Brain microvascular endothelial cell (primary cell): ENCODE measurements at regions not wholly inside any gene's neighbourhood (a gene's known extent, or its start where the extent isn't known, plus 50 kb on each side); places are given as distances from the start of the nearest gene placed in this dataset.

ENCODE experiments used
- DNase-seq: peaks from one replicate; pipeline ENCODE4 v3.0.0-alpha.2; 2020
- H3K27ac ChIP-seq: fragments of 250-450 bp; sonication (Bioruptor Pico); 2 replicates; pipeline ENCODE4 v1.5.1; 2020; ENCODE audit warnings: mild to moderate bottlenecking, moderate library complexity
- H3K27me3 ChIP-seq: fragments of 250-450 bp; sonication (Bioruptor Pico); replicated peaks from 2 replicates; pipeline ENCODE4 v1.5.1; 2020; ENCODE audit warnings: mild to moderate bottlenecking
- H3K36me3 ChIP-seq: fragments of 250-450 bp; sonication (Bioruptor Pico); replicated peaks from 2 replicates; pipeline ENCODE4 v1.5.1; 2020; ENCODE audit warnings: mild to moderate bottlenecking
- H3K4me3 ChIP-seq: 2 replicates; pipeline ENCODE4 v1.5.1; 2011; ENCODE audit warnings: low read depth, mild to moderate bottlenecking, control low read depth, low read length, moderate library complexity
- in situ Hi-C: cut with HindIII; loops from 2 replicates; pipeline ENCODE4 v1.10.0; 2017; ENCODE audit warnings: low sequenced_read_pairs, low pct_ligation_motif_present
- TF ChIP-seq, protein P1 (sequence below): IDR thresholded peaks from 2 replicates; pipeline ENCODE4 v1.5.1; 2011; ENCODE audit warnings: low read depth, mild to moderate bottlenecking, moderate library complexity, low read length, control low read depth, inconsistent platforms; ENCODE audit errors: missing control alignments

DNA sequence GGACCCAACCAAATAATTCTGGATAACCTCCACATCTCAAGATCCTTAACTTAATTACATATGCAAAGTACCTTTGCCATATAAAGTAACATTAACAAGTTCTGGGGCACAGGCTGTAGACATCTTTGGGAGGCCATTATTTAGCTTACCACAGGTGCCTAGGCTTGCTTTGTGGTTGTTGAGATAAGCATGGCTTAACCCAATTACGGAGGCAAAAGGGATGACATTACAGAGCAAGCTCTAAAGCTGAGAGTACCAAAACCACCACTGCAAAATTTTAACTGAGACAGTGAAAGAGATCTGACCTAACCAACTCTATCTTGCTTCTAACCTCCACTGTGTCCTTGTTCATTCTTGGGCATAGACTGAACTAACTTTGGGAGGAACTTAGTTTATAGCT is 502.9 kb upstream of the ATXN8OS start:
- TF ChIP-seq, protein P1, sequence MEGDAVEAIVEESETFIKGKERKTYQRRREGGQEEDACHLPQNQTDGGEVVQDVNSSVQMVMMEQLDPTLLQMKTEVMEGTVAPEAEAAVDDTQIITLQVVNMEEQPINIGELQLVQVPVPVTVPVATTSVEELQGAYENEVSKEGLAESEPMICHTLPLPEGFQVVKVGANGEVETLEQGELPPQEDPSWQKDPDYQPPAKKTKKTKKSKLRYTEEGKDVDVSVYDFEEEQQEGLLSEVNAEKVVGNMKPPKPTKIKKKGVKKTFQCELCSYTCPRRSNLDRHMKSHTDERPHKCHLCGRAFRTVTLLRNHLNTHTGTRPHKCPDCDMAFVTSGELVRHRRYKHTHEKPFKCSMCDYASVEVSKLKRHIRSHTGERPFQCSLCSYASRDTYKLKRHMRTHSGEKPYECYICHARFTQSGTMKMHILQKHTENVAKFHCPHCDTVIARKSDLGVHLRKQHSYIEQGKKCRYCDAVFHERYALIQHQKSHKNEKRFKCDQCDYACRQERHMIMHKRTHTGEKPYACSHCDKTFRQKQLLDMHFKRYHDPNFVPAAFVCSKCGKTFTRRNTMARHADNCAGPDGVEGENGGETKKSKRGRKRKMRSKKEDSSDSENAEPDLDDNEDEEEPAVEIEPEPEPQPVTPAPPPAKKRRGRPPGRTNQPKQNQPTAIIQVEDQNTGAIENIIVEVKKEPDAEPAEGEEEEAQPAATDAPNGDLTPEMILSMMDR, result no peak
- in situ Hi-C loops, result no loop called here
- DNase-seq, result no peak

DNA sequence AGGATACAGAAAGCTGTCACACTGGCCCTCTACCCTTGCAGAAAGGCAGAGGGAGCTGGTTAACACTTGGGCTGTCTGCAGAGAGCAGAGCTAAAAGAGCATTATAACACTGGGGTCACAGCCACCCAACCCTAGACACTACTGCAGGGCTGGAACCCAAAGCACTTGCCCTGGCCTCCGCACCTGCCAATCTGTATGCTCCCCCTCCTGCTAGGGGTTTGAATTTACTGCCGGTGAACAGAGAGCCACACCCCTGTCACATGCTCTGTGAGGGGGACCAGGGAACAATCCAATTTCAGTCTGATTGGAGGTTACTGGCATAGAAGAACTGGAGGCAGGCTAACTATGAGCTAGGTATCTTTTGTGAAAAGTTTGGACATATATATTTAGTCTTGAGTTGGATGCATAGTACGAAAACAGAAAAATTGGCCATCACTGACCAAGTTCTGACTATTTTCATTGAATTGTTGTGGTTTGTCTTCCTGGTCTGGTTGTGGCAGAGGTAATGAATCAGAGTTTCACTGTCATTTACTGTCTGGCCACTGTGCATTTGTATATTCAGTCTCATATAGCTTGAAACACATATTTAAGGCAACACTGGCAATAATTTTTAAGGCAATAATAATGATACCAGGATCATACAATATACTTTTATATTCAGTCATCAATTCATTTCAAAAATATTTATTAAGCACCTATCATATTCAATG is 504.3 kb upstream of the ATXN8OS start:
- DNase-seq, result no peak
- H3K27me3 ChIP-seq, result no peaks in the 10 kb centered on the region
- H3K36me3 ChIP-seq, result no peaks in the 10 kb centered on the region
- H3K4me3 ChIP-seq, result no peak overlapping the region
- no peak overlapping the region for H3K27ac ChIP-seq
- TF ChIP-seq, protein P1, result no peak
- in situ Hi-C loops, result no loop called here

More for the DNA sequence above, 502.9 kb upstream of the ATXN8OS start:
- H3K27me3 ChIP-seq, result no peaks in the 10 kb centered on the region
- H3K27ac ChIP-seq, result no peak overlapping the region
- no peaks in the 10 kb centered on the region for H3K36me3 ChIP-seq
- H3K4me3 ChIP-seq, result no peak overlapping the region

DNA sequence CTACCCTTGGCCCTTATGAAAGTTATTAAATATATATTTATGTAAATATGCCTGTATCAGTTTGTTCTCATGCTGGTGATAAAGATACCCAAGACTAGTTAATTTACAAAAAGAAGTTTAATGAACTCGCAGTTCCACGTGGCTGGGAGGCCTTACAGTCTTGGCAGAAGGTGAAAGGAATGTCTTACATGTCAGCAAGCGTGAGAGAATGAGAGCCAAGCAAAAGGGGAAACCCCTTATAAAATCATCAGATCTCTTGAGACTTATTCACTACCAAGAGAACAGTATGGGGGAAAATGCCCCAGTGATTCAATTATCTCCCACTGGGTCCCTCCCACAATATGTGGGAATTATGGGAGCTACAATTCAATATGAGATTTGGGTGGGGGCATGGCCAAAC is 506.0 kb upstream of the ATXN8OS start:
- no peak for DNase-seq
- Histone ChIP-seq H3K36me3 (no peaks in the 10 kb centered on the region), H3K4me3 (no peak overlapping the region), H3K27ac (no peak overlapping the region), H3K27me3 (no peaks in the 10 kb centered on the region)
- TF ChIP-seq, protein P1, result no peak
- in situ Hi-C loops, result no loop called here

DNA sequence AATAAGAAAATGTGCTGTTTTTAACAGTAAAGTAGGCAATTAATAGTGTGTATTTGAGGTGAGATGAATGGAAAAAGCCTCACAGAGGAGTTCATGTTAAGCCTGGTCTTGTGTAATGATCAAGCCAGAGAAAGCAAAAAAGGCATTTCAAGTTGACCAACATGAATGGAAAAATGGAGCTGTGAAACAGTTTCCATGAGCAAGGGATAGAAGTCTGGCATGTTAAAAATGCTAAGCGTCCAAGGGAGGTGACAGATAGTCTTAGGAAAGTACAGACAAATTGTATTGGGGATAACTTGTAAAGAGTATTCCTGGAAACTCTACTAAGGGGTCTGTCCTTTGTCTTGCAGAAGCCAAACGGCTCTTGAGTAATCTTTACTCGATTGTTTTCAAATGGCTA is 506.8 kb upstream of the ATXN8OS start:
- DNase-seq, result no peak
- H3K27me3 ChIP-seq, result no peaks in the 10 kb centered on the region
- TF ChIP-seq, protein P1, result no peak
- H3K4me3 ChIP-seq, result no peak overlapping the region
- in situ Hi-C loops, result no loop called here
- H3K36me3 ChIP-seq, result no peaks in the 10 kb centered on the region
- no peak overlapping the region for H3K27ac ChIP-seq

DNA sequence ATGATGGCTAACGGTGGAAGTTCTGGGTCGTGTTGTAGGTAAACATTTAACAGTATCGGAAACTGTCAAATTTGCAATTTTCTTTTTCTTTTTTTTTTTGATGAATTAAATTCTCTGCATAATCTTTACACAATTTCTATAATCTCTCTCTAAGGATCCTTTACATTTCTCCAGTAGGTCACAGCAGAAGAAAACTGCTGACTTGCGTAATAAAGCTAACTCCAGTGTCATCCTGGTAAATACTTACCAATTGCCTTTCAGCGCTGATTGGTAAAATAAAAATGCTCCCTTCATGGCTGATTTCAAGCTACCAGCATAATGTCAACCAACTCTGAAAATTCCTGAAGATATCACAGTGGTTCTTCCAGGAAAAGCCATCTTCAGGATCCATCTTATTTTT is 510.5 kb upstream of the ATXN8OS start:
- DNase-seq, result no peak
- TF ChIP-seq, protein P1, result no peak
- in situ Hi-C loops, result no loop called here
- Histone ChIP-seq H3K27me3 (no peaks in the 10 kb centered on the region), H3K27ac (no peak overlapping the region), H3K36me3 (no peaks in the 10 kb centered on the region), H3K4me3 (no peak overlapping the region)

DNA sequence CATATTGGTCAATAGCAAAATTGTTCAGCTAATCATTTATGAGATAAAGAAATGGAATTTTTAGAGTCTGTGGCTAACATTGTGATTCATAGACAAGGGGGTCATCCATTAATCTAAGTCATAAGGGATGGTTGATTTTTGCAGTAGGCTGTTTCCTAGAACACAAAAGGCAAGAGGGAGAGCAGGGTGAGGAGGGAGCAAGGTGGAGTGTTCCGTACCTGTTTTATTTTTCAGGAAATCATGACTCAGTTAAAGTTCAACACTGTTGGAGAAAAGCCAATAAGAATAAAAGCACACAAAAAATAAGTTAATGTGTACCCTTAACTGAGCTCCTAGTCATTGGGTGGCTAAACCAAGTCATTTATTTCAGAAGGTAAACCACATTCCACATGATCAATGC is 512.4 kb upstream of the ATXN8OS start:
- in situ Hi-C loops, result no loop called here
- Histone ChIP-seq H3K27ac (no peak overlapping the region), H3K27me3 (no peaks in the 10 kb centered on the region), H3K4me3 (no peak overlapping the region), H3K36me3 (no peaks in the 10 kb centered on the region)
- DNase-seq, result no peak
- TF ChIP-seq, protein P1, result no peak
